HCT116 (cell line): ENCODE measurements at regions not wholly inside any gene's neighbourhood (a gene's known extent, or its start where the extent isn't known, plus 50 kb on each side); places are given as distances from the start of the nearest gene placed in this dataset.

ENCODE experiments used
- ATAC-seq: fragments of 200-7000 bp; cut with Tn5 transposase; 2 replicates; pipeline ENCODE4 v1.9.1; 2020; ENCODE audit warnings: mild to moderate bottlenecking, moderate library complexity
- BruUV-seq: library from RNA; stranded (reverse); fragments of 400-500 nt; replicated peaks from 2 replicates; lab custom pipeline; 2021; lab: Mats Ljungman, UMichigan
- CTCF ChIA-PET: fragments of 300-600 bp; sonication (Branson Sonifier 250); formaldehyde crosslinking; loops from one replicate; lab custom pipeline; 2021; ENCODE audit warnings: antibody characterized with exemption; lab: Charles Lee
- POLR2A ChIA-PET: fragments of 300-600, 350-600 bp; sonication (Branson Sonifier 250); formaldehyde crosslinking; loops from one replicate; lab custom pipeline; 2021; ENCODE audit warnings: antibody characterized with exemption; lab: Charles Lee
- RAD21 ChIA-PET, 2 experiments: fragments of 300-600 bp; sonication (Branson Sonifier 250); formaldehyde crosslinking; loops; one replicate each; lab custom pipeline; 2023; ENCODE audit warnings: low total read pairs in 2 of 2; ENCODE audit not compliant: uncharacterized antibody in 2 of 2, unreplicated experiment in 2 of 2, low non-redundant PET in 1 of 2; lab: Charles Lee
- DNase-seq: peaks from one replicate; pipeline ENCODE4 v3.0.0-alpha.2; 2010; ENCODE audit warnings: low read depth, low spot score
- H2AFZ ChIP-seq: fragments of 200-600 bp; shearing (Covaris generic), sonication (generic); 2 replicates; pipeline ENCODE4 v1.6.1; 2017; ENCODE audit warnings: low read depth, mixed run types, mixed read lengths, antibody characterized with exemption, low read length; ENCODE audit not compliant: poor library complexity, severe bottlenecking
- H3K27ac ChIP-seq: 2 replicates; pipeline ENCODE4 v1.5.1; 2012; ENCODE audit warnings: low read depth, low read length
- H3K27me3 ChIP-seq: fragments of 200-600 bp; sonication (generic); 2 replicates; pipeline ENCODE4 v1.6.1; 2016; ENCODE audit warnings: mixed run types, low read length, mixed read lengths; ENCODE audit not compliant: insufficient read depth
- H3K36me3 ChIP-seq, 2 experiments: fragments of 200-500 bp in 1 of 2; fragments of 200-600 bp in 1 of 2; sonication (Bioruptor generic) in 1 of 2; sonication (generic) in 1 of 2; 2 replicates each; pipeline versions ENCODE4 v1.5.1 to v1.6.1; 2014 to 2016; ENCODE audit warnings: low read length in 2 of 2, inconsistent platforms in 1 of 2, mixed read lengths in 1 of 2, mixed run types in 1 of 2; ENCODE audit not compliant: insufficient read depth in 2 of 2, control insufficient read depth in 1 of 2
- H3K4me1 ChIP-seq, 2 experiments: fragments of 200-600 bp in 1 of 2; sonication (generic) in 1 of 2; 2 replicates each; pipeline versions ENCODE4 v1.5.1 to v1.6.1; 2012 to 2017; ENCODE audit warnings: low read length in 2 of 2, inconsistent platforms in 1 of 2, mild to moderate bottlenecking in 1 of 2, mixed read lengths in 1 of 2, mixed run types in 1 of 2, moderate library complexity in 1 of 2; ENCODE audit not compliant: insufficient read depth in 2 of 2, control insufficient read depth in 1 of 2
- H3K4me2 ChIP-seq: fragments of 200-600 bp; sonication (generic); 2 replicates; pipeline ENCODE4 v1.6.1; 2017; ENCODE audit warnings: mixed run types, low read length, mixed read lengths
- H3K4me3 ChIP-seq, 2 experiments: fragments of 200-600 bp in 1 of 2; sonication (generic) in 1 of 2; replicated peaks in 1 of 2; 2 replicates each; pipeline ENCODE4 v1.5.1; 2011 to 2016; ENCODE audit warnings: low read length in 2 of 2, control low read depth in 1 of 2, low read depth in 1 of 2, mild to moderate bottlenecking in 1 of 2, mixed read lengths in 1 of 2, mixed run types in 1 of 2
- H3K79me2 ChIP-seq: fragments of 200-600 bp; sonication (generic); 2 replicates; pipeline ENCODE4 v1.6.1; 2017; ENCODE audit warnings: mild to moderate bottlenecking, mixed run types, low read length, moderate library complexity, mixed read lengths; ENCODE audit not compliant: insufficient read depth
- H3K9ac ChIP-seq: fragments of 200-600 bp; sonication (generic); 2 replicates; pipeline ENCODE4 v1.6.1; 2016; ENCODE audit warnings: low read length, mixed read lengths
- H3K9me2 ChIP-seq: fragments of 200-600 bp; sonication (generic), shearing (Covaris generic); 2 replicates; pipeline ENCODE4 v1.6.1; 2017; ENCODE audit warnings: mixed run types, mild to moderate bottlenecking, moderate library complexity; ENCODE audit not compliant: insufficient read depth
- H3K9me3 ChIP-seq, 2 experiments: fragments of 200-500 bp in 1 of 2; fragments of 200-600 bp in 1 of 2; sonication (Bioruptor generic) in 1 of 2; sonication (generic) in 1 of 2; 2 replicates each; pipeline ENCODE4 v1.6.1; 2014 to 2017; ENCODE audit warnings: low read length in 2 of 2, mixed read lengths in 2 of 2, inconsistent platforms in 1 of 2, low read depth in 1 of 2, mild to moderate bottlenecking in 1 of 2, mixed run types in 1 of 2, moderate library complexity in 1 of 2; ENCODE audit not compliant: control insufficient read depth in 1 of 2, insufficient read depth in 1 of 2
- H4K20me1 ChIP-seq: fragments of 200-600 bp; sonication (generic), shearing (Covaris generic); 2 replicates; pipeline ENCODE4 v1.6.1; 2017; ENCODE audit warnings: mixed run types, mild to moderate bottlenecking, moderate library complexity; ENCODE audit not compliant: insufficient read depth
- CBX3 ChIP-seq: IDR thresholded peaks from 2 replicates; pipeline ENCODE4 v1.6.1; 2012; ENCODE audit warnings: low read depth
- CTCF ChIP-seq, 3 experiments: fragments of 200-600 bp in 1 of 3; sonication (generic) in 1 of 3; IDR thresholded peaks in 2 of 3; conservative IDR thresholded peaks in 1 of 3; 2 replicates each; pipeline ENCODE4 v1.5.1; 2012 to 2017; ENCODE audit warnings: low read depth in 2 of 3, low read length in 2 of 3, antibody characterized with exemption in 1 of 3, borderline replicate concordance in 1 of 3, control low read depth in 1 of 3, mild to moderate bottlenecking in 1 of 3, mixed read lengths in 1 of 3, mixed run types in 1 of 3, moderate library complexity in 1 of 3; ENCODE audit not compliant: insufficient read depth in 1 of 3
- EZH2 ChIP-seq: fragments of 200-600 bp; sonication (generic); IDR thresholded peaks from 2 replicates; pipeline ENCODE4 v1.6.1; 2017; ENCODE audit warnings: antibody characterized with exemption, mixed run types
- EZH2phosphoT487 ChIP-seq: fragments of 200-600 bp; IDR thresholded peaks from 2 replicates; pipeline ENCODE4 v1.6.1; 2018; ENCODE audit warnings: antibody characterized with exemption, borderline replicate concordance
- FOSL1 ChIP-seq: IDR thresholded peaks from 2 replicates; pipeline ENCODE4 v1.6.1; 2012; ENCODE audit warnings: low read depth
- JUND ChIP-seq: IDR thresholded peaks from 2 replicates; pipeline ENCODE4 v1.6.1; 2012
- POLR2A ChIP-seq: IDR thresholded peaks from 2 replicates; pipeline ENCODE4 v1.7.0; 2011; ENCODE audit warnings: borderline replicate concordance; ENCODE audit not compliant: insufficient read depth, insufficient read length; ENCODE audit errors: extremely low read depth
- SIN3A ChIP-seq: IDR thresholded peaks from 2 replicates; pipeline ENCODE4 v1.6.1; 2012; ENCODE audit warnings: low read depth
- SP1 ChIP-seq: IDR thresholded peaks from 2 replicates; pipeline ENCODE4 v1.6.1; 2012; ENCODE audit warnings: low read depth
- YY1 ChIP-seq: IDR thresholded peaks from 2 replicates; pipeline ENCODE4 v1.6.1; 2011; ENCODE audit warnings: low read length, low read depth, moderate library complexity, mild to moderate bottlenecking; ENCODE audit not compliant: insufficient replicate concordance; ENCODE audit errors: extremely low read depth
- ZFX ChIP-seq: fragments of 450-650 bp; IDR thresholded peaks from 2 replicates; pipeline ENCODE4 v1.6.1; 2017
- intact Hi-C: fragments of 100-400 bp; cut with micrococcal nuclease; formaldehyde crosslinking; loops from 2 replicates; pipeline ENCODE4 v1.10.0; 2022
- TF ChIP-seq, protein P1 (sequence below): IDR thresholded peaks from 2 replicates; pipeline ENCODE4 v1.6.1; 2011; ENCODE audit warnings: mild to moderate bottlenecking, low read length, moderate library complexity; ENCODE audit not compliant: insufficient replicate concordance; ENCODE audit errors: extremely low read depth
- TF ChIP-seq, protein P2 (sequence below): IDR thresholded peaks from 2 replicates; pipeline ENCODE4 v1.6.1; 2012; ENCODE audit warnings: low read depth

GRCh38 chr16:48479329-48479728 is 94.1 kb upstream of the SIAH1 start:
- TF ChIP-seq CBX3 (no peak), FOSL1 (no peak), POLR2A (no peak), CTCF (IDR thresholded peaks at IDR 0.05 in 2 of 3, conservative IDR thresholded peaks at IDR 0.05 in 1 of 3; ENCODE audit: borderline replicate concordance in 1 of 3, insufficient read depth in 1 of 3, low read depth in 2 of 3, low read length in 2 of 3) (no peak), YY1 (no peak), ZFX (no peak), SP1 (no peak), SIN3A (no peak), EZH2 (no peak), EZH2phosphoT487 (no peak), JUND (no peak)
- TF ChIP-seq, protein P1, sequence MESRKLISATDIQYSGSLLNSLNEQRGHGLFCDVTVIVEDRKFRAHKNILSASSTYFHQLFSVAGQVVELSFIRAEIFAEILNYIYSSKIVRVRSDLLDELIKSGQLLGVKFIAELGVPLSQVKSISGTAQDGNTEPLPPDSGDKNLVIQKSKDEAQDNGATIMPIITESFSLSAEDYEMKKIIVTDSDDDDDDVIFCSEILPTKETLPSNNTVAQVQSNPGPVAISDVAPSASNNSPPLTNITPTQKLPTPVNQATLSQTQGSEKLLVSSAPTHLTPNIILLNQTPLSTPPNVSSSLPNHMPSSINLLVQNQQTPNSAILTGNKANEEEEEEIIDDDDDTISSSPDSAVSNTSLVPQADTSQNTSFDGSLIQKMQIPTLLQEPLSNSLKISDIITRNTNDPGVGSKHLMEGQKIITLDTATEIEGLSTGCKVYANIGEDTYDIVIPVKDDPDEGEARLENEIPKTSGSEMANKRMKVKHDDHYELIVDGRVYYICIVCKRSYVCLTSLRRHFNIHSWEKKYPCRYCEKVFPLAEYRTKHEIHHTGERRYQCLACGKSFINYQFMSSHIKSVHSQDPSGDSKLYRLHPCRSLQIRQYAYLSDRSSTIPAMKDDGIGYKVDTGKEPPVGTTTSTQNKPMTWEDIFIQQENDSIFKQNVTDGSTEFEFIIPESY: no peak
- TF ChIP-seq, protein P2, sequence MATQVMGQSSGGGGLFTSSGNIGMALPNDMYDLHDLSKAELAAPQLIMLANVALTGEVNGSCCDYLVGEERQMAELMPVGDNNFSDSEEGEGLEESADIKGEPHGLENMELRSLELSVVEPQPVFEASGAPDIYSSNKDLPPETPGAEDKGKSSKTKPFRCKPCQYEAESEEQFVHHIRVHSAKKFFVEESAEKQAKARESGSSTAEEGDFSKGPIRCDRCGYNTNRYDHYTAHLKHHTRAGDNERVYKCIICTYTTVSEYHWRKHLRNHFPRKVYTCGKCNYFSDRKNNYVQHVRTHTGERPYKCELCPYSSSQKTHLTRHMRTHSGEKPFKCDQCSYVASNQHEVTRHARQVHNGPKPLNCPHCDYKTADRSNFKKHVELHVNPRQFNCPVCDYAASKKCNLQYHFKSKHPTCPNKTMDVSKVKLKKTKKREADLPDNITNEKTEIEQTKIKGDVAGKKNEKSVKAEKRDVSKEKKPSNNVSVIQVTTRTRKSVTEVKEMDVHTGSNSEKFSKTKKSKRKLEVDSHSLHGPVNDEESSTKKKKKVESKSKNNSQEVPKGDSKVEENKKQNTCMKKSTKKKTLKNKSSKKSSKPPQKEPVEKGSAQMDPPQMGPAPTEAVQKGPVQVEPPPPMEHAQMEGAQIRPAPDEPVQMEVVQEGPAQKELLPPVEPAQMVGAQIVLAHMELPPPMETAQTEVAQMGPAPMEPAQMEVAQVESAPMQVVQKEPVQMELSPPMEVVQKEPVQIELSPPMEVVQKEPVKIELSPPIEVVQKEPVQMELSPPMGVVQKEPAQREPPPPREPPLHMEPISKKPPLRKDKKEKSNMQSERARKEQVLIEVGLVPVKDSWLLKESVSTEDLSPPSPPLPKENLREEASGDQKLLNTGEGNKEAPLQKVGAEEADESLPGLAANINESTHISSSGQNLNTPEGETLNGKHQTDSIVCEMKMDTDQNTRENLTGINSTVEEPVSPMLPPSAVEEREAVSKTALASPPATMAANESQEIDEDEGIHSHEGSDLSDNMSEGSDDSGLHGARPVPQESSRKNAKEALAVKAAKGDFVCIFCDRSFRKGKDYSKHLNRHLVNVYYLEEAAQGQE: no peak
- H4K20me1 ChIP-seq: no peaks in the 10 kb centered on the region
- H3K4me1 ChIP-seq: no peaks in the 10 kb centered on the region
- no TSS peak for BruUV-seq
- no peaks in the 10 kb centered on the region for H3K27me3 ChIP-seq
- ChIA-PET CTCF (no interaction called here), RAD21 (no interaction called here), POLR2A (no interaction called here)
- no peak overlapping the region for H3K27ac ChIP-seq
- no peak overlapping the region for H3K4me2 ChIP-seq
- no peaks in the 10 kb centered on the region for H3K9me2 ChIP-seq
- H3K9ac ChIP-seq: no peak overlapping the region
- ATAC-seq: no peak
- no peak for DNase-seq
- no peaks in the 10 kb centered on the region for H3K79me2 ChIP-seq
- no peaks in the 10 kb centered on the region for H3K36me3 ChIP-seq
- H3K9me3 ChIP-seq: no peaks in the 10 kb centered on the region
- intact Hi-C loops: no loop called here
- H3K4me3 ChIP-seq: no peak overlapping the region
- no peak overlapping the region for H2AFZ ChIP-seq
